ENCODE measurements at regions not wholly inside any gene's neighbourhood (a gene's known extent, or its start where the extent isn't known, plus 50 kb on each side); places are given as distances from the start of the nearest gene placed in this dataset.

DNA sequence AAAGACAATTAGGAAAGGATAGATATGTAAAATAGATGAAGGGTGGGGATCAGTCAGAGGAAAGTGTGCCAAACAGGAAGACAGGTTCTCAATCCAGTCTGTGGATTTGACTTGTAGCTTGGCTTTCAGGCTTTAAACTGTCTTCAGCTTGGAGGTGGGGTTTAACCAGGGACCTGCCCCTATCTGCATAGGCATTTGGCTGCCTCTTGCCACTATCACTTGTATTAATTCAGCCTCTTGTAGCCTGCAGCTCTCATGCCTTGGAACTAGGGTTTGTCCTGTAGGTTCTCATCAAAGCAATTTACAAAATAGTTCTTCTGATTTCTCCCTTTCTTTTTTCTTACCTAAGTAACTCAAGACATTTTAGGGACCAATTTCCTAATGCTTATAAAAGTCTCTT lies 88.8 kb upstream of the PAXBP1 start:
- DNase-seq (ENCODE audit: low spot score), result no peak
- peaks cover 0 to 1% (median 0%) of the 10 kb centered on the region in 4 donors for H3K9me3 ChIP-seq (ENCODE audit: control insufficient read depth in 4 of 4, low read length in 3 of 4)
- no peaks in the 10 kb centered on the region for H3K36me3 ChIP-seq (ENCODE audit: control insufficient read depth in 4 of 4, insufficient read depth in 3 of 4, low read depth in 1 of 4, low read length in 3 of 4)
- no peak overlapping the region for H3K4me3 ChIP-seq (ENCODE audit: low read depth in 1 of 3, low read length in 3 of 3)
- TF ChIP-seq, protein P1, sequence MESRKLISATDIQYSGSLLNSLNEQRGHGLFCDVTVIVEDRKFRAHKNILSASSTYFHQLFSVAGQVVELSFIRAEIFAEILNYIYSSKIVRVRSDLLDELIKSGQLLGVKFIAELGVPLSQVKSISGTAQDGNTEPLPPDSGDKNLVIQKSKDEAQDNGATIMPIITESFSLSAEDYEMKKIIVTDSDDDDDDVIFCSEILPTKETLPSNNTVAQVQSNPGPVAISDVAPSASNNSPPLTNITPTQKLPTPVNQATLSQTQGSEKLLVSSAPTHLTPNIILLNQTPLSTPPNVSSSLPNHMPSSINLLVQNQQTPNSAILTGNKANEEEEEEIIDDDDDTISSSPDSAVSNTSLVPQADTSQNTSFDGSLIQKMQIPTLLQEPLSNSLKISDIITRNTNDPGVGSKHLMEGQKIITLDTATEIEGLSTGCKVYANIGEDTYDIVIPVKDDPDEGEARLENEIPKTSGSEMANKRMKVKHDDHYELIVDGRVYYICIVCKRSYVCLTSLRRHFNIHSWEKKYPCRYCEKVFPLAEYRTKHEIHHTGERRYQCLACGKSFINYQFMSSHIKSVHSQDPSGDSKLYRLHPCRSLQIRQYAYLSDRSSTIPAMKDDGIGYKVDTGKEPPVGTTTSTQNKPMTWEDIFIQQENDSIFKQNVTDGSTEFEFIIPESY (IDR thresholded peaks at IDR 0.05), result no peak
- TF ChIP-seq GABPA (IDR thresholded peaks at IDR 0.05 in 1 of 2, conservative IDR thresholded peaks at IDR 0.05 in 1 of 2), result no peak
- TF ChIP-seq, protein P2, sequence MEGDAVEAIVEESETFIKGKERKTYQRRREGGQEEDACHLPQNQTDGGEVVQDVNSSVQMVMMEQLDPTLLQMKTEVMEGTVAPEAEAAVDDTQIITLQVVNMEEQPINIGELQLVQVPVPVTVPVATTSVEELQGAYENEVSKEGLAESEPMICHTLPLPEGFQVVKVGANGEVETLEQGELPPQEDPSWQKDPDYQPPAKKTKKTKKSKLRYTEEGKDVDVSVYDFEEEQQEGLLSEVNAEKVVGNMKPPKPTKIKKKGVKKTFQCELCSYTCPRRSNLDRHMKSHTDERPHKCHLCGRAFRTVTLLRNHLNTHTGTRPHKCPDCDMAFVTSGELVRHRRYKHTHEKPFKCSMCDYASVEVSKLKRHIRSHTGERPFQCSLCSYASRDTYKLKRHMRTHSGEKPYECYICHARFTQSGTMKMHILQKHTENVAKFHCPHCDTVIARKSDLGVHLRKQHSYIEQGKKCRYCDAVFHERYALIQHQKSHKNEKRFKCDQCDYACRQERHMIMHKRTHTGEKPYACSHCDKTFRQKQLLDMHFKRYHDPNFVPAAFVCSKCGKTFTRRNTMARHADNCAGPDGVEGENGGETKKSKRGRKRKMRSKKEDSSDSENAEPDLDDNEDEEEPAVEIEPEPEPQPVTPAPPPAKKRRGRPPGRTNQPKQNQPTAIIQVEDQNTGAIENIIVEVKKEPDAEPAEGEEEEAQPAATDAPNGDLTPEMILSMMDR (IDR thresholded peaks at IDR 0.05; ENCODE audit: low read depth, low read length, missing input control), result no peak
- peaks cover 0 to 4% (median 0%) of the 10 kb centered on the region in 4 donors for H3K27me3 ChIP-seq (ENCODE audit: control insufficient read depth in 4 of 4, insufficient read depth in 4 of 4, low read length in 3 of 4)
- H3K9ac ChIP-seq (ENCODE audit: low read depth in 1 of 2, low read length in 2 of 2), result no peak overlapping the region
- H3K4me1 ChIP-seq (ENCODE audit: control insufficient read depth in 4 of 4, insufficient read depth in 4 of 4, low read length in 3 of 4), result no peaks in the 10 kb centered on the region
- H3K27ac ChIP-seq (ENCODE audit: low read depth in 1 of 2, low read length in 2 of 2), result no peak overlapping the region

DNA sequence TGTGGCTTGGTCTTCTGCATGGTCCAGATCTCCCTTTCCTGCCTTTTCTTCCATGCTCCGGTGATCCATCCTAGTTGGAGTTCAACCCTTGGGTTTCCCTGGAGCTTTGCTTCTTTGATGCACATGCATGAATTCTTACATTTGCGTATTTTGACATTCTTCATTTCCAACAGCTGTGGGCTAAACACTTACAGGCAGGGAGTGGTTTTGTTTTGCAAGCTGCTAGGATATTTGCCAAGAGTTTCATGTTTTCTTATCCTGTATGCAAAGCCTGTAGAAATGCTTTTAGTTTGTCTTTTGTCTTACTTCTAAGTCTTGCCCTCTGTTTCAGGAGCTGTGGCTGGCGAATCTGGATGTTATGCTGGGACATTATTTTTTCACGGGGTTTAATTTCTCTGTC lies 90.3 kb upstream of the PAXBP1 start:
- DNase-seq (ENCODE audit: low spot score), result no peak
- Histone ChIP-seq H3K27me3 (ENCODE audit: control insufficient read depth in 4 of 4, insufficient read depth in 4 of 4, low read length in 3 of 4) (peaks cover 0 to 4% (median 0%) of the 10 kb centered on the region in 4 donors), H3K4me1 (ENCODE audit: control insufficient read depth in 4 of 4, insufficient read depth in 4 of 4, low read length in 3 of 4) (no peaks in the 10 kb centered on the region), H3K27ac (ENCODE audit: low read depth in 1 of 2, low read length in 2 of 2) (no peak overlapping the region), H3K4me3 (ENCODE audit: low read depth in 1 of 3, low read length in 3 of 3) (no peak overlapping the region), H3K36me3 (ENCODE audit: control insufficient read depth in 4 of 4, insufficient read depth in 3 of 4, low read depth in 1 of 4, low read length in 3 of 4) (no peaks in the 10 kb centered on the region), H3K9ac (ENCODE audit: low read depth in 1 of 2, low read length in 2 of 2) (no peak overlapping the region), H3K9me3 (ENCODE audit: control insufficient read depth in 4 of 4, low read length in 3 of 4) (peaks cover 0 to 1% (median 0%) of the 10 kb centered on the region in 4 donors)
- 82% methylated on average over 4 of the region's 4 CpGs for whole genome bisulfite sequencing
- TF ChIP-seq GABPA (IDR thresholded peaks at IDR 0.05 in 1 of 2, conservative IDR thresholded peaks at IDR 0.05 in 1 of 2) (no peak), HNF4A (conservative IDR thresholded peaks at IDR 0.05) (no peak), TAF1 (conservative IDR thresholded peaks at IDR 0.05) (no peak)
- TF ChIP-seq, protein P2 (IDR thresholded peaks at IDR 0.05; ENCODE audit: low read depth, low read length, missing input control), result no peak
- TF ChIP-seq, protein P3, sequence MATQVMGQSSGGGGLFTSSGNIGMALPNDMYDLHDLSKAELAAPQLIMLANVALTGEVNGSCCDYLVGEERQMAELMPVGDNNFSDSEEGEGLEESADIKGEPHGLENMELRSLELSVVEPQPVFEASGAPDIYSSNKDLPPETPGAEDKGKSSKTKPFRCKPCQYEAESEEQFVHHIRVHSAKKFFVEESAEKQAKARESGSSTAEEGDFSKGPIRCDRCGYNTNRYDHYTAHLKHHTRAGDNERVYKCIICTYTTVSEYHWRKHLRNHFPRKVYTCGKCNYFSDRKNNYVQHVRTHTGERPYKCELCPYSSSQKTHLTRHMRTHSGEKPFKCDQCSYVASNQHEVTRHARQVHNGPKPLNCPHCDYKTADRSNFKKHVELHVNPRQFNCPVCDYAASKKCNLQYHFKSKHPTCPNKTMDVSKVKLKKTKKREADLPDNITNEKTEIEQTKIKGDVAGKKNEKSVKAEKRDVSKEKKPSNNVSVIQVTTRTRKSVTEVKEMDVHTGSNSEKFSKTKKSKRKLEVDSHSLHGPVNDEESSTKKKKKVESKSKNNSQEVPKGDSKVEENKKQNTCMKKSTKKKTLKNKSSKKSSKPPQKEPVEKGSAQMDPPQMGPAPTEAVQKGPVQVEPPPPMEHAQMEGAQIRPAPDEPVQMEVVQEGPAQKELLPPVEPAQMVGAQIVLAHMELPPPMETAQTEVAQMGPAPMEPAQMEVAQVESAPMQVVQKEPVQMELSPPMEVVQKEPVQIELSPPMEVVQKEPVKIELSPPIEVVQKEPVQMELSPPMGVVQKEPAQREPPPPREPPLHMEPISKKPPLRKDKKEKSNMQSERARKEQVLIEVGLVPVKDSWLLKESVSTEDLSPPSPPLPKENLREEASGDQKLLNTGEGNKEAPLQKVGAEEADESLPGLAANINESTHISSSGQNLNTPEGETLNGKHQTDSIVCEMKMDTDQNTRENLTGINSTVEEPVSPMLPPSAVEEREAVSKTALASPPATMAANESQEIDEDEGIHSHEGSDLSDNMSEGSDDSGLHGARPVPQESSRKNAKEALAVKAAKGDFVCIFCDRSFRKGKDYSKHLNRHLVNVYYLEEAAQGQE (IDR thresholded peaks at IDR 0.05), result no peak
